ENCODE measurements at regions not wholly inside any gene's neighbourhood (a gene's known extent, or its start where the extent isn't known, plus 50 kb on each side); places are given as distances from the start of the nearest gene placed in this dataset.

DNA sequence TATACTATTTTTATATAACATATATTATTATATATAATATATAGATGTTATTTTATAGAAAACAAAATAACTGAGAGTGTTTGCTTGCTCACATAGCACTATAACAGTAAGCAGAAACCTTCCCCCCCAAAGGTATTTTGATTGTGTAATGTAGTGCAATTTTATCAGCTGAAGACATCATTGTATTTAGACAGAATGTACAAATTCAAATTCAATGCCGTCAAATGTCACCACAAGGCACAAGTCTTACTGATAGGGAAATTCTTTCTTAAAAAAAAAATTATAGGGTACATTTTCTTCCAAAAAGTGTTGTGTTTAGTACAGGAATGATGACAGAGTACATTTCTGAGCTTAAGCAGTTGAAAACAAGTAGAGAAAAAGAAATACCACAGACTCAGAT is 1147.1 kb upstream of the SPRY2 start:
- no peak for TF ChIP-seq EZH2 (IDR thresholded peaks at IDR 0.05; ENCODE audit: low read length, unreplicated experiment)
- TF ChIP-seq, protein P1, sequence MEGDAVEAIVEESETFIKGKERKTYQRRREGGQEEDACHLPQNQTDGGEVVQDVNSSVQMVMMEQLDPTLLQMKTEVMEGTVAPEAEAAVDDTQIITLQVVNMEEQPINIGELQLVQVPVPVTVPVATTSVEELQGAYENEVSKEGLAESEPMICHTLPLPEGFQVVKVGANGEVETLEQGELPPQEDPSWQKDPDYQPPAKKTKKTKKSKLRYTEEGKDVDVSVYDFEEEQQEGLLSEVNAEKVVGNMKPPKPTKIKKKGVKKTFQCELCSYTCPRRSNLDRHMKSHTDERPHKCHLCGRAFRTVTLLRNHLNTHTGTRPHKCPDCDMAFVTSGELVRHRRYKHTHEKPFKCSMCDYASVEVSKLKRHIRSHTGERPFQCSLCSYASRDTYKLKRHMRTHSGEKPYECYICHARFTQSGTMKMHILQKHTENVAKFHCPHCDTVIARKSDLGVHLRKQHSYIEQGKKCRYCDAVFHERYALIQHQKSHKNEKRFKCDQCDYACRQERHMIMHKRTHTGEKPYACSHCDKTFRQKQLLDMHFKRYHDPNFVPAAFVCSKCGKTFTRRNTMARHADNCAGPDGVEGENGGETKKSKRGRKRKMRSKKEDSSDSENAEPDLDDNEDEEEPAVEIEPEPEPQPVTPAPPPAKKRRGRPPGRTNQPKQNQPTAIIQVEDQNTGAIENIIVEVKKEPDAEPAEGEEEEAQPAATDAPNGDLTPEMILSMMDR (conservative IDR thresholded peaks at IDR 0.05; ENCODE audit: low read depth, low read length): no peak
